GM12878 (cell line): ENCODE measurements at regions not wholly inside any gene's neighbourhood (a gene's known extent, or its start where the extent isn't known, plus 50 kb on each side); places are given as distances from the start of the nearest gene placed in this dataset.

Source experiments
- ATAC-seq: fragments of 200-7000 bp; cut with Tn5 transposase; 3 replicates; pipeline ENCODE4 v1.9.1; 2020; ENCODE audit warnings: mild to moderate bottlenecking, moderate library complexity
- BruUV-seq: library from RNA; stranded (reverse); fragments of 400-500 nt; replicated peaks from 2 replicates; lab custom pipeline; 2021; lab: Mats Ljungman, UMichigan
- CTCF ChIA-PET: fragments of 300-600 bp; sonication (Branson Sonifier 250); formaldehyde crosslinking; extraction: SDS; loops from one replicate; lab custom pipeline; 2021; ENCODE audit warnings: inconsistent platforms; lab: Yijun Ruan, JAX
- POLR2A ChIA-PET: fragments of 350-600 bp; formaldehyde crosslinking; extraction: SDS; loops from one replicate; lab custom pipeline; 2021; ENCODE audit warnings: inconsistent platforms; lab: Charles Lee
- RAD21 ChIA-PET: fragments of 300-600 bp; sonication (Branson Sonifier 250); formaldehyde crosslinking; loops from one replicate; lab custom pipeline; 2023; ENCODE audit warnings: antibody characterized with exemption; ENCODE audit not compliant: unreplicated experiment; lab: Charles Lee
- SMC1A ChIA-PET: fragments of 300-600 bp; sonication (Branson Sonifier 250); formaldehyde crosslinking; loops from one replicate; lab custom pipeline; 2023; ENCODE audit not compliant: unreplicated experiment, uncharacterized antibody; lab: Charles Lee
- DNase-seq: peaks from one replicate; pipeline ENCODE4 v3.0.0-alpha.2; 2011; ENCODE audit warnings: low read depth, low spot score
- FAIRE-seq: peaks from 3 replicates; lab custom pipeline; 2011; peaks lifted over from hg19 to GRCh38; lab: Jason Lieb, UNC
- H2AFZ ChIP-seq: 2 replicates; pipeline ENCODE4 v1.6.0; 2011; ENCODE audit warnings: low read depth, low read length, control low read depth; ENCODE audit not compliant: control insufficient read depth
- H3K27ac ChIP-seq: 2 replicates; pipeline ENCODE4 v1.5.1; 2011; ENCODE audit warnings: control low read depth; ENCODE audit not compliant: control insufficient read depth, insufficient read depth
- H3K27me3 ChIP-seq, 2 experiments: replicated peaks in 1 of 2; 2 replicates each; pipeline versions ENCODE4 v1.6.0 to v1.6.1; 2011; ENCODE audit warnings: low read length in 1 of 2; ENCODE audit not compliant: control insufficient read depth in 2 of 2, insufficient read depth in 2 of 2
- H3K36me3 ChIP-seq, 2 experiments: 2 replicates each; pipeline ENCODE4 v1.5.1; 2011; ENCODE audit warnings: low read length in 1 of 2; ENCODE audit not compliant: control insufficient read depth in 2 of 2, insufficient read depth in 2 of 2
- H3K4me1 ChIP-seq: 2 replicates; pipeline ENCODE4 v1.6.1; 2011; ENCODE audit warnings: mild to moderate bottlenecking, low read length, moderate library complexity, mixed read lengths; ENCODE audit not compliant: control insufficient read depth, insufficient read depth
- H3K4me2 ChIP-seq: 2 replicates; pipeline ENCODE4 v1.6.0; 2011; ENCODE audit warnings: control low read depth; ENCODE audit not compliant: control insufficient read depth, insufficient read depth
- H3K4me3 ChIP-seq: fragments of 200-600 bp; sonication (generic); 2 replicates; pipeline ENCODE4 v1.5.1; 2016
- H3K79me2 ChIP-seq: 2 replicates; pipeline ENCODE4 v1.6.0; 2011; ENCODE audit warnings: low read length; ENCODE audit not compliant: control insufficient read depth, insufficient read depth
- H3K9ac ChIP-seq: 2 replicates; pipeline ENCODE4 v1.8.0; 2011; ENCODE audit warnings: low read length, control low read depth, mixed read lengths; ENCODE audit not compliant: control insufficient read depth, insufficient read depth
- H3K9me3 ChIP-seq: replicated peaks from 3 replicates; pipeline ENCODE4 v1.5.1; 2011; ENCODE audit warnings: mild to moderate bottlenecking, low read length; ENCODE audit not compliant: control insufficient read depth, insufficient read depth
- H4K20me1 ChIP-seq: 2 replicates; pipeline ENCODE4 v1.6.0; 2011; ENCODE audit not compliant: control insufficient read depth, insufficient read depth
- BHLHE40 ChIP-seq, 2 experiments: fragments of 450-650 bp in 1 of 2; IDR thresholded peaks; 2 replicates each; pipeline ENCODE4 v1.6.1; 2011 to 2017; ENCODE audit warnings: low read depth in 2 of 2, borderline replicate concordance in 1 of 2, improper control_type of control experiment in 1 of 2, low read length in 1 of 2, mild to moderate bottlenecking in 1 of 2
- DPF2 ChIP-seq: fragments of 450-650 bp; IDR thresholded peaks from 2 replicates; pipeline ENCODE4 v1.6.1; 2017; ENCODE audit warnings: mild to moderate bottlenecking
- KAT2A ChIP-seq: conservative IDR thresholded peaks from 2 replicates; pipeline ENCODE4 v1.6.1; 2011; ENCODE audit warnings: low read depth, low read length; ENCODE audit not compliant: control insufficient read depth
- MEF2B ChIP-seq: fragments of 450-650 bp; IDR thresholded peaks from 2 replicates; pipeline ENCODE4 v1.6.1; 2018; ENCODE audit warnings: mild to moderate bottlenecking, moderate library complexity; ENCODE audit not compliant: partially characterized antibody, poor library complexity, severe bottlenecking
- MXI1 ChIP-seq: fragments of 150-350 bp; IDR thresholded peaks from 2 replicates; pipeline ENCODE4 v1.6.1; 2011; ENCODE audit warnings: low read depth, mild to moderate bottlenecking, inconsistent platforms, low read length, improper control_type of control experiment
- POLR2A ChIP-seq: IDR thresholded peaks from 2 replicates; pipeline ENCODE4 v1.6.1; 2011; ENCODE audit warnings: low read depth, mild to moderate bottlenecking, low read length
- RB1 ChIP-seq: fragments of 450-650 bp; formaldehyde crosslinking; IDR thresholded peaks from 2 replicates; pipeline ENCODE4 v1.6.1; 2017; ENCODE audit warnings: mild to moderate bottlenecking, borderline replicate concordance
- RUNX3 ChIP-seq: IDR thresholded peaks from 2 replicates; pipeline ENCODE4 v1.6.1; 2012; ENCODE audit warnings: low read length, inconsistent platforms
- SPI1 ChIP-seq: IDR thresholded peaks from 2 replicates; pipeline ENCODE4 v1.6.1; 2011; ENCODE audit warnings: low read depth, mild to moderate bottlenecking, low read length, moderate library complexity, borderline replicate concordance; ENCODE audit not compliant: insufficient read depth
- SREBF1 ChIP-seq: IDR thresholded peaks from 2 replicates; pipeline ENCODE4 v1.6.1; 2012; ENCODE audit warnings: mild to moderate bottlenecking, low read length
- STAT1 ChIP-seq: fragments of 450-650 bp; conservative IDR thresholded peaks from 2 replicates; pipeline ENCODE4 v1.6.1; 2014; ENCODE audit warnings: antibody characterized with exemption, mild to moderate bottlenecking
- WGBS: methylation state at CpG from one replicate; pipeline ENCODE4 v1.1.6; 2016; ENCODE audit warnings: low lambda C conversion rate; ENCODE audit not compliant: insufficient replicate concordance, insufficient coverage; ENCODE audit errors: missing lambda C conversion rate; 5-methylcytosine and 5-hydroxymethylcytosine counted together
- in situ Hi-C: fragments of 300-500 bp; cut with MboI; formaldehyde crosslinking; loops from 9 replicates; pipeline ENCODE4 v1.14.3; 2018; ENCODE audit warnings: mixed read lengths
- intact Hi-C: fragments of 100-400 bp; cut with micrococcal nuclease; formaldehyde crosslinking; loops from one replicate; pipeline ENCODE4 v1.14.2; 2022; ENCODE audit not compliant: unreplicated experiment
- TF ChIP-seq, protein P1 (sequence below): fragments of 450-650 bp; formaldehyde crosslinking; IDR thresholded peaks from 2 replicates; pipeline ENCODE4 v1.4.0; 2022; ENCODE audit warnings: mild to moderate bottlenecking, moderate library complexity

GRCh38 chr3:170738766-170739165, 131.2 kb downstream of the RPL22L1 start:
- DNase-seq (no peak), FAIRE-seq (no peak), ATAC-seq (no peak)
- intact Hi-C loops (no loop called here), in situ Hi-C loops (no loop called here)
- Histone ChIP-seq H4K20me1 (no peaks in the 10 kb centered on the region), H3K4me2 (no peak overlapping the region), H3K9ac (no peak overlapping the region), H3K27ac (no peak overlapping the region), H3K79me2 (no peaks in the 10 kb centered on the region), H2AFZ (no peak overlapping the region), H3K36me3 (no peaks in the 10 kb centered on the region), H3K4me3 (no peak overlapping the region), H3K9me3 (no peaks in the 10 kb centered on the region), H3K4me1 (no peaks in the 10 kb centered on the region), H3K27me3 (peaks cover 0 to 3% of the 10 kb centered on the region in 2 experiments; a peak in 1 of 4 replicates)
- RAD21 ChIA-PET = no interaction called here
- no TSS peak for BruUV-seq
- SMC1A ChIA-PET = no interaction called here
- POLR2A ChIA-PET = no interaction called here
- CTCF ChIA-PET = interaction anchor here (1.2 to 1.5 kb wide), 2 partner anchors 15 to 73 kb away, joined by 3 to 4 read pairs; no protein-coding TSS in a partner anchor
- WGBS = 5% methylated on average over 3 of the region's 3 CpGs
- TF ChIP-seq POLR2A = no peak
- TF ChIP-seq KAT2A = no peak
- TF ChIP-seq RUNX3 = no peak
- TF ChIP-seq MEF2B = no peak
- no peak for TF ChIP-seq MXI1
- TF ChIP-seq BHLHE40 (IDR thresholded peaks at IDR 0.05; ENCODE audit: borderline replicate concordance in 1 of 2, low read depth in 2 of 2, low read length in 1 of 2) = no peak
- no peak for TF ChIP-seq STAT1
- TF ChIP-seq, protein P1, sequence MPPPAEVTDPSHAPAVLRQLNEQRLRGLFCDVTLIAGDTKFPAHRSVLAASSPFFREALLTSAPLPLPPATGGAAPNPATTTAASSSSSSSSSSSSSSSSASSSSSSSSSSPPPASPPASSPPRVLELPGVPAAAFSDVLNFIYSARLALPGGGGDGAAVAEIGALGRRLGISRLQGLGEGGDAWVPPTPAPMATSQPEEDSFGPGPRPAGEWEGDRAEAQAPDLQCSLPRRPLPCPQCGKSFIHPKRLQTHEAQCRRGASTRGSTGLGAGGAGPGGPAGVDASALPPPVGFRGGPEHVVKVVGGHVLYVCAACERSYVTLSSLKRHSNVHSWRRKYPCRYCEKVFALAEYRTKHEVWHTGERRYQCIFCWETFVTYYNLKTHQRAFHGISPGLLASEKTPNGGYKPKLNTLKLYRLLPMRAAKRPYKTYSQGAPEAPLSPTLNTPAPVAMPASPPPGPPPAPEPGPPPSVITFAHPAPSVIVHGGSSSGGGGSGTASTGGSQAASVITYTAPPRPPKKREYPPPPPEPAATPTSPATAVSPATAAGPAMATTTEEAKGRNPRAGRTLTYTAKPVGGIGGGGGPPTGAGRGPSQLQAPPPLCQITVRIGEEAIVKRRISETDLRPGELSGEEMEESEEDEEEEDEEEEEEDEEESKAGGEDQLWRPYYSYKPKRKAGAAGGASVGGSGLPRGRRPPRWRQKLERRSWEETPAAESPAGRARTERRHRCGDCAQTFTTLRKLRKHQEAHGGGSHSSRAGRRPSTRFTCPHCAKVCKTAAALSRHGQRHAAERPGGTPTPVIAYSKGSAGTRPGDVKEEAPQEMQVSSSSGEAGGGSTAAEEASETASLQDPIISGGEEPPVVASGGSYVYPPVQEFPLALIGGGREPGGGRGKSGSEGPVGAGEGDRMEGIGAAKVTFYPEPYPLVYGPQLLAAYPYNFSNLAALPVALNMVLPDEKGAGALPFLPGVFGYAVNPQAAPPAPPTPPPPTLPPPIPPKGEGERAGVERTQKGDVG (CRISPR knock-in tag) = no peak
- no peak for TF ChIP-seq DPF2
- no peak for TF ChIP-seq RB1
- TF ChIP-seq SREBF1 = no peak
- no peak for TF ChIP-seq SPI1
